ENCODE measurements at regions not wholly inside any gene's neighbourhood (a gene's known extent, or its start where the extent isn't known, plus 50 kb on each side); places are given as distances from the start of the nearest gene placed in this dataset.

DNA sequence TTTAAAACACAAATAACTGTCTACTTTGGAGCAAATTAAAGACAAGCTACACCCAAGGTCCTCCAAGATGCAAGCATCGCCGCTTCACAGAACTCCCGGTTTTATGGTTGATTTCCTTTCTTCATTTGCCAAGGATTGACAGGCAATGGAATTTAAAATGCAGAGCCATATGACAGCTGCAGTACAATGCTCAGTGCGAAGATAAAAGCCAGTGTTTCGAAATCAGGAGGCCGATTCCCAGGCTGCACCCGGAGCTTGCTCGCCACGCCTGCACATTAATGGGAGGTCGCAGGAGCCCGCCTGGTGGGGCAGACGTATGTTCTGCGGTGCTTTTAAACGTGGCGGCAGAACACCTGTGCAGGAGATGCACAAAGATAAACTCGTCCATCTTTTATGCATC is 727.6 kb upstream of the SOX11 start:
- TF ChIP-seq CTCF (IDR thresholded peaks at IDR 0.05): no peak
- Mint-ChIP-seq H3K36me3 (ENCODE audit: low read depth) (no peaks in the 10 kb centered on the region), H3K4me1 (ENCODE audit: low read depth) (no peaks in the 10 kb centered on the region), H3K27me3 (no peaks in the 10 kb centered on the region), H3K27ac (no peak overlapping the region), H3K4me3 (no peak overlapping the region), H3K9me3 (peaks cover 2% of the 10 kb centered on the region)
- Histone ChIP-seq H3K36me3 (ENCODE audit: insufficient read depth, low read length) (no peaks in the 10 kb centered on the region), H3K9me3 (ENCODE audit: control insufficient read depth in 1 of 2, insufficient read depth in 1 of 2, low read length in 2 of 2) (peaks cover 0 to 9% of the 10 kb centered on the region in 2 experiments), H3K4me1 (ENCODE audit: insufficient read depth, low read length) (no peaks in the 10 kb centered on the region), H3K27me3 (ENCODE audit: control insufficient read depth in 1 of 2, insufficient read depth in 2 of 2, low read length in 2 of 2) (no peaks in the 10 kb centered on the region), H3K27ac (ENCODE audit: low read depth in 1 of 2, low read length in 2 of 2) (no peak overlapping the region), H3K4me3 (ENCODE audit: low read length) (no peak overlapping the region)
- no peak for DNase-seq
- intact Hi-C loops (cut with DNase I, micrococcal nuclease): no loop called here
- ChIA-PET CTCF (no interaction called here), POLR2A (no interaction called here)
- ATAC-seq (ENCODE audit: poor library complexity): no peak

DNA sequence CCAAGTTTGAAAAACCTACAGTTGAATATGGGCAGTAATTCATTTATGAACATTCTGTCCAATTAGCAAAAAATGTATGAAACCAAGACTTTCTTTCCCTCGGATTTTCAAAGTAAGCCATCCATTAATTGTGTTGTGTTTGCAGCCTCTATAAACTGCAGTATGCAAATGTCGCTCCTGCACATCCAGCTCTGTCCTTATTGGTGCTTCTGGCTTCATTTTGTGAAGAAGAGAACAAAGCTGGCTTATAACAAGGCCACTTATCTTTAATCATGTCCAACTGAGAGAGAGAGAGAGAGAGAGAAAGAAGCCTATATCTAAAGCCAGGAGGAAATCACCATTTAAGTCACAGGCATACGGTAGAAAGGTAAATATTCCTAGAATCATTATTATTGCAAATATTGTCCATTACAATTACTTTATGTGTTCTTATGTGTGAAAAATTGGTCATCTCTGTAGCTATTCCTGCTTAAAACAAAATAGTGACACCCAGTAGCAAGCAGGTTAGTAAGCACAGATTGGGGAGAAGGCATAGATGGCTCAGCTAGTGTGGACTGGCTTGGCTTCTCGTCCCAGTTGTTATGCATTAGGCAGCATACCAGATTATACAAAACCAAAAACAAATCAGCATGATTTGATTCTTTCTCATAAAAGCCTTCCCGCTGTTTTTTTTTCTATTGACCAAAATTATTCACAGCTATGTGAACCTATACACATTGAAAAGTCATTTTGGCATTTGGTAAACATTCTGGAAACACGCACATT is 726.4 kb upstream of the SOX11 start:
- no peak for TF ChIP-seq CTCF (IDR thresholded peaks at IDR 0.05)
- intact Hi-C loops (cut with DNase I, micrococcal nuclease): no loop called here
- Mint-ChIP-seq H3K9me3 (peaks cover 2% of the 10 kb centered on the region), H3K36me3 (ENCODE audit: low read depth) (no peaks in the 10 kb centered on the region), H3K27ac (no peak overlapping the region), H3K27me3 (no peaks in the 10 kb centered on the region), H3K4me1 (ENCODE audit: low read depth) (no peaks in the 10 kb centered on the region), H3K4me3 (no peak overlapping the region)
- Histone ChIP-seq H3K9me3 (ENCODE audit: control insufficient read depth in 1 of 2, insufficient read depth in 1 of 2, low read length in 2 of 2) (peaks cover 0 to 9% of the 10 kb centered on the region in 2 experiments), H3K27me3 (ENCODE audit: control insufficient read depth in 1 of 2, insufficient read depth in 2 of 2, low read length in 2 of 2) (no peaks in the 10 kb centered on the region), H3K27ac (ENCODE audit: low read depth in 1 of 2, low read length in 2 of 2) (no peak overlapping the region), H3K4me3 (ENCODE audit: low read length) (no peak overlapping the region), H3K4me1 (ENCODE audit: insufficient read depth, low read length) (no peaks in the 10 kb centered on the region), H3K36me3 (ENCODE audit: insufficient read depth, low read length) (no peaks in the 10 kb centered on the region)
- ATAC-seq (ENCODE audit: poor library complexity): no peak
- CTCF ChIA-PET: no interaction called here
- no peak for DNase-seq
- POLR2A ChIA-PET: no interaction called here

GRCh38 chr2:4967206-4967605 is 725.0 kb upstream of the SOX11 start:
- Histone ChIP-seq H3K27ac (ENCODE audit: low read depth in 1 of 2, low read length in 2 of 2) (no peak overlapping the region), H3K36me3 (ENCODE audit: insufficient read depth, low read length) (no peaks in the 10 kb centered on the region), H3K4me1 (ENCODE audit: insufficient read depth, low read length) (no peaks in the 10 kb centered on the region), H3K27me3 (ENCODE audit: control insufficient read depth in 1 of 2, insufficient read depth in 2 of 2, low read length in 2 of 2) (no peaks in the 10 kb centered on the region), H3K4me3 (ENCODE audit: low read length) (no peak overlapping the region), H3K9me3 (ENCODE audit: control insufficient read depth in 1 of 2, insufficient read depth in 1 of 2, low read length in 2 of 2) (peaks cover 0 to 9% of the 10 kb centered on the region in 2 experiments)
- no peak for TF ChIP-seq CTCF (IDR thresholded peaks at IDR 0.05)
- intact Hi-C loops (cut with DNase I, micrococcal nuclease): no loop called here
- no peaks in the 10 kb centered on the region for H3K4me1 Mint-ChIP-seq (ENCODE audit: low read depth)
- no peak for ATAC-seq (ENCODE audit: poor library complexity)
- H3K9me3 Mint-ChIP-seq: no peaks in the 10 kb centered on the region
- H3K27ac Mint-ChIP-seq: no peak overlapping the region
- no peaks in the 10 kb centered on the region for H3K36me3 Mint-ChIP-seq (ENCODE audit: low read depth)
- no peak for DNase-seq
- H3K4me3 Mint-ChIP-seq: no peak overlapping the region
- H3K27me3 Mint-ChIP-seq: no peaks in the 10 kb centered on the region
- POLR2A ChIA-PET: no interaction called here
- CTCF ChIA-PET: no interaction called here

Data from CD4-positive, alpha-beta T cell (primary cell).